DOHH2 (cell line): ENCODE measurements at regions not wholly inside any gene's neighbourhood (a gene's known extent, or its start where the extent isn't known, plus 50 kb on each side); places are given as distances from the start of the nearest gene placed in this dataset.

Source experiments
- CTCF ChIP-seq: fragments of 200-600 bp; sonication (generic); IDR thresholded peaks from one replicate; pipeline ENCODE4 v1.5.1; 2014; ENCODE audit warnings: antibody characterized with exemption, mild to moderate bottlenecking, low read depth, low read length; ENCODE audit not compliant: poor library complexity, severe bottlenecking
- EZH2phosphoT487 ChIP-seq: fragments of 200-600 bp; sonication (generic); IDR thresholded peaks from 2 replicates; pipeline ENCODE4 v1.6.1; 2017; ENCODE audit warnings: borderline replicate concordance, mild to moderate bottlenecking, antibody characterized with exemption, low read length, moderate library complexity, mixed read lengths

GRCh38 chr20:55513954-55514353 is 491.4 kb downstream of the CBLN4 start:
- TF ChIP-seq CTCF = no peak
- TF ChIP-seq EZH2phosphoT487 = no peak
